ENCODE measurements at regions not wholly inside any gene's neighbourhood (a gene's known extent, or its start where the extent isn't known, plus 50 kb on each side); places are given as distances from the start of the nearest gene placed in this dataset.
"Not testable (repeated sequence)": the region's sequence is repeated elsewhere in the genome, so short reads cannot be mapped to it uniquely, and the experiment has no call there.

- no peak overlapping the region for H3K27ac Mint-ChIP-seq
- no peak for ATAC-seq
- no peaks in the 10 kb centered on the region for H3K4me1 Mint-ChIP-seq
- H3K27me3 Mint-ChIP-seq = no peaks in the 10 kb centered on the region
- no peak overlapping the region for H3K4me3 Mint-ChIP-seq
- H3K9me3 Mint-ChIP-seq = no peaks in the 10 kb centered on the region
- no peaks in the 10 kb centered on the region for H3K36me3 Mint-ChIP-seq
Measured at GRCh38 chr4:159594576-159594975, 491.7 kb downstream of the RAPGEF2 start.

GRCh38 chr4:159595101-159595500 is 492.2 kb downstream of the RAPGEF2 start:
- not testable (repeated sequence) for H3K27me3 Mint-ChIP-seq, ATAC-seq, H3K4me1 Mint-ChIP-seq, H3K9me3 Mint-ChIP-seq, H3K4me3 Mint-ChIP-seq, H3K27ac Mint-ChIP-seq, H3K36me3 Mint-ChIP-seq

- Mint-ChIP-seq H3K27ac (no peak overlapping the region), H3K36me3 (no peaks in the 10 kb centered on the region), H3K4me1 (no peaks in the 10 kb centered on the region), H3K9me3 (no peaks in the 10 kb centered on the region), H3K4me3 (no peak overlapping the region), H3K27me3 (no peaks in the 10 kb centered on the region)
- ATAC-seq = no peak
Measured at GRCh38 chr4:159598602-159599001, 495.7 kb downstream of the RAPGEF2 start.

- H3K9me3 Mint-ChIP-seq = no peaks in the 10 kb centered on the region
- no peaks in the 10 kb centered on the region for H3K4me1 Mint-ChIP-seq
- H3K36me3 Mint-ChIP-seq = no peaks in the 10 kb centered on the region
- no peak for ATAC-seq
- H3K27ac Mint-ChIP-seq = no peak overlapping the region
- H3K27me3 Mint-ChIP-seq = no peaks in the 10 kb centered on the region
- H3K4me3 Mint-ChIP-seq = no peak overlapping the region
Measured at GRCh38 chr4:159600061-159600460, 497.2 kb downstream of the RAPGEF2 start.

GRCh38 chr4:159604781-159605180 is 501.9 kb downstream of the RAPGEF2 start:
- Mint-ChIP-seq H3K4me3 (no peak overlapping the region), H3K36me3 (no peaks in the 10 kb centered on the region), H3K27ac (no peak overlapping the region), H3K4me1 (no peaks in the 10 kb centered on the region), H3K9me3 (no peaks in the 10 kb centered on the region), H3K27me3 (no peaks in the 10 kb centered on the region)
- ATAC-seq = no peak

GRCh38 chr4:159606835-159607234 is 504.0 kb downstream of the RAPGEF2 start:
- ATAC-seq = no peak
- H3K27me3 Mint-ChIP-seq = no peaks in the 10 kb centered on the region
- no peaks in the 10 kb centered on the region for H3K36me3 Mint-ChIP-seq
- no peak overlapping the region for H3K27ac Mint-ChIP-seq
- H3K4me3 Mint-ChIP-seq = no peak overlapping the region
- H3K4me1 Mint-ChIP-seq = no peaks in the 10 kb centered on the region
- H3K9me3 Mint-ChIP-seq = no peaks in the 10 kb centered on the region

GRCh38 chr4:159607809-159608208 is 504.9 kb downstream of the RAPGEF2 start:
- Mint-ChIP-seq H3K4me3 (no peak overlapping the region), H3K27me3 (no peaks in the 10 kb centered on the region), H3K27ac (no peak overlapping the region), H3K36me3 (no peaks in the 10 kb centered on the region), H3K4me1 (no peaks in the 10 kb centered on the region), H3K9me3 (peaks cover 6% of the 10 kb centered on the region)
- no peak for ATAC-seq

- Mint-ChIP-seq H3K9me3 (peaks cover 6% of the 10 kb centered on the region), H3K27me3 (no peaks in the 10 kb centered on the region), H3K27ac (no peak overlapping the region), H3K4me3 (no peak overlapping the region), H3K36me3 (no peaks in the 10 kb centered on the region), H3K4me1 (no peaks in the 10 kb centered on the region)
- ATAC-seq = no peak
Measured at GRCh38 chr4:159608436-159608835, 505.6 kb downstream of the RAPGEF2 start.

- no peak overlapping the region for H3K4me3 Mint-ChIP-seq
- no peaks in the 10 kb centered on the region for H3K9me3 Mint-ChIP-seq
- no peak for ATAC-seq
- no peaks in the 10 kb centered on the region for H3K4me1 Mint-ChIP-seq
- H3K27ac Mint-ChIP-seq = no peak overlapping the region
- H3K27me3 Mint-ChIP-seq = no peaks in the 10 kb centered on the region
- H3K36me3 Mint-ChIP-seq = no peaks in the 10 kb centered on the region
Measured at GRCh38 chr4:159632031-159632430, 529.2 kb downstream of the RAPGEF2 start.

GRCh38 chr4:159639671-159640323 is 536.9 kb downstream of the RAPGEF2 start:
- H3K4me3 Mint-ChIP-seq = no peak overlapping the region
- H3K4me1 Mint-ChIP-seq = no peaks in the 10 kb centered on the region
- no peaks in the 10 kb centered on the region for H3K36me3 Mint-ChIP-seq
- H3K27me3 Mint-ChIP-seq = no peaks in the 10 kb centered on the region
- H3K9me3 Mint-ChIP-seq = peaks cover 5% of the 10 kb centered on the region
- no peak for ATAC-seq
- no peak overlapping the region for H3K27ac Mint-ChIP-seq

- Mint-ChIP-seq H3K4me3 (no peak overlapping the region), H3K9me3 (peaks cover 9% of the 10 kb centered on the region), H3K27ac (no peak overlapping the region), H3K36me3 (no peaks in the 10 kb centered on the region), H3K27me3 (no peaks in the 10 kb centered on the region), H3K4me1 (no peaks in the 10 kb centered on the region)
- ATAC-seq = no peak
Measured at GRCh38 chr4:159649237-159649636, 546.4 kb downstream of the RAPGEF2 start.

GRCh38 chr4:159652871-159653270 is 550.0 kb downstream of the RAPGEF2 start:
- Mint-ChIP-seq H3K9me3 (peaks cover 5% of the 10 kb centered on the region), H3K4me3 (no peak overlapping the region), H3K27ac (no peak overlapping the region), H3K4me1 (no peaks in the 10 kb centered on the region), H3K27me3 (no peaks in the 10 kb centered on the region), H3K36me3 (no peaks in the 10 kb centered on the region)
- no peak for ATAC-seq

GRCh38 chr4:159655547-159655946 is 552.7 kb downstream of the RAPGEF2 start:
- no peaks in the 10 kb centered on the region for H3K27me3 Mint-ChIP-seq
- H3K9me3 Mint-ChIP-seq = no peaks in the 10 kb centered on the region
- H3K36me3 Mint-ChIP-seq = no peaks in the 10 kb centered on the region
- no peak for ATAC-seq
- no peak overlapping the region for H3K4me3 Mint-ChIP-seq
- no peaks in the 10 kb centered on the region for H3K4me1 Mint-ChIP-seq
- H3K27ac Mint-ChIP-seq = no peak overlapping the region

GRCh38 chr4:159669094-159669493 is 566.2 kb downstream of the RAPGEF2 start:
- Mint-ChIP-seq H3K9me3 (no peaks in the 10 kb centered on the region), H3K36me3 (no peaks in the 10 kb centered on the region), H3K4me1 (no peaks in the 10 kb centered on the region), H3K27ac (no peak overlapping the region), H3K27me3 (no peaks in the 10 kb centered on the region), H3K4me3 (no peak overlapping the region)
- ATAC-seq = no peak

GRCh38 chr4:159673221-159673620 is 570.3 kb downstream of the RAPGEF2 start:
- H3K27ac Mint-ChIP-seq = no peak overlapping the region
- no peak for ATAC-seq
- no peak overlapping the region for H3K4me3 Mint-ChIP-seq
- no peaks in the 10 kb centered on the region for H3K4me1 Mint-ChIP-seq
- H3K9me3 Mint-ChIP-seq = no peaks in the 10 kb centered on the region
- H3K36me3 Mint-ChIP-seq = no peaks in the 10 kb centered on the region
- H3K27me3 Mint-ChIP-seq = no peaks in the 10 kb centered on the region

- no peaks in the 10 kb centered on the region for H3K9me3 Mint-ChIP-seq
- H3K27ac Mint-ChIP-seq = no peak overlapping the region
- ATAC-seq = no peak
- no peaks in the 10 kb centered on the region for H3K36me3 Mint-ChIP-seq
- H3K27me3 Mint-ChIP-seq = no peaks in the 10 kb centered on the region
- H3K4me1 Mint-ChIP-seq = no peaks in the 10 kb centered on the region
- no peak overlapping the region for H3K4me3 Mint-ChIP-seq
Measured at GRCh38 chr4:159674241-159674640, 571.4 kb downstream of the RAPGEF2 start.

GRCh38 chr4:159677521-159677920 is 574.6 kb downstream of the RAPGEF2 start:
- Mint-ChIP-seq H3K4me1 (no peaks in the 10 kb centered on the region), H3K4me3 (no peak overlapping the region), H3K27ac (no peak overlapping the region), H3K9me3 (peaks cover 3% of the 10 kb centered on the region), H3K27me3 (no peaks in the 10 kb centered on the region), H3K36me3 (no peaks in the 10 kb centered on the region)
- ATAC-seq = no peak
